HFF-Myc (cell line): ENCODE measurements at regions not wholly inside any gene's neighbourhood (a gene's known extent, or its start where the extent isn't known, plus 50 kb on each side); places are given as distances from the start of the nearest gene placed in this dataset.
A peak's percentile ranks its signal among the peaks of the same experiment; 100 is the strongest.

ENCODE experiments used
- DNase-seq: peaks from one replicate; pipeline ENCODE4 v3.0.0-alpha.2; 2011; ENCODE audit warnings: low read depth; ENCODE audit errors: extremely low read depth
- H3K4me3 ChIP-seq: replicated peaks from 2 replicates; pipeline ENCODE4 v1.5.1; 2011; ENCODE audit warnings: low read depth, mild to moderate bottlenecking, control low read depth, low read length
- CTCF ChIP-seq: IDR thresholded peaks from 2 replicates; pipeline ENCODE4 v1.5.1; 2012; ENCODE audit warnings: mild to moderate bottlenecking, low read depth, low read length, control low read depth; ENCODE audit errors: missing control alignments

- 0 out of 2 replicates have a peak overlapping the region, but pooled peaks have one; percentile 12 for H3K4me3 ChIP-seq
- TF ChIP-seq CTCF, result no peak
Observed at GRCh38 chr7:379456-380138, 89.6 kb downstream of the FOXL3 start.

GRCh38 chr7:380139-380485, 90.1 kb downstream of the FOXL3 start:
- TF ChIP-seq CTCF, result no peak
- no peak overlapping the region for H3K4me3 ChIP-seq
- DNase-seq, result no peak

More at GRCh38 chr7:379456-380138, 89.6 kb downstream of the FOXL3 start:
- DNase-seq, result no peak

GRCh38 chr7:380711-381210, 90.8 kb downstream of the FOXL3 start:
- TF ChIP-seq CTCF, result no peak
- no peak for DNase-seq
- no peak overlapping the region for H3K4me3 ChIP-seq

- TF ChIP-seq CTCF, result no peak
- DNase-seq, result no peak
- no peak overlapping the region for H3K4me3 ChIP-seq
Observed at GRCh38 chr7:381211-382042, 91.5 kb downstream of the FOXL3 start.

- DNase-seq, result no peak
- no peak overlapping the region for H3K4me3 ChIP-seq
- no peak for TF ChIP-seq CTCF
Observed at GRCh38 chr7:382043-382400, 92.1 kb downstream of the FOXL3 start.

- no peak for DNase-seq
- no peak for TF ChIP-seq CTCF
- H3K4me3 ChIP-seq, result no peak overlapping the region
Observed at GRCh38 chr7:386385-386784, 96.4 kb downstream of the FOXL3 start.
